ENCODE measurements at regions not wholly inside any gene's neighbourhood (a gene's known extent, or its start where the extent isn't known, plus 50 kb on each side); places are given as distances from the start of the nearest gene placed in this dataset.

DNA sequence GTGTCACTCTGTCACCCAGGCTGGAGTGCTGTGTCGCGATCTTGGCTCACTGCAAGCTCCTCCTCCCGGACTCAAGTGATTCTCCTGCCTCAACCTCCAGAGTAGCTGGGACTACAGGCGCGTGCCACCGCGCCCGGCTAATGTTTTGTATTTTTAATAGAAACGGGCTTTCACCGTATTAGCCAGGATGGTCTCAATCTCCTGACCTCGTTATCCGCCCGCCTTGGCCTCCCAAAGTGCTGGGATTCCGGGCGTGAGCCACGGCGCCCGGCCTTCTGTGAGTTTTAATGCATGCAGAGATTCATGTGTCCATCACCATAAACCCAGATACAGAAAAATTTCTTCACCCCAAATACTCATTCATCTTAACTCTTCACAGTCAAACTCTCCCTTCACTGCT is 1046.7 kb downstream of the CDH9 start:
- H3K27me3 ChIP-seq (ENCODE audit: control insufficient read depth, insufficient read depth, low read length): no peaks in the 10 kb centered on the region
- WGBS (ENCODE audit: insufficient coverage): 95% methylated on average over 18 of the region's 18 CpGs
- no peak for TF ChIP-seq CTCF (IDR thresholded peaks at IDR 0.05)
- Mint-ChIP-seq H3K27ac (no peak overlapping the region), H3K4me3 (no peak overlapping the region), H3K27me3 (ENCODE audit: low read depth in 2 of 2) (no peaks in the 10 kb centered on the region), H3K4me1 (no peaks in the 10 kb centered on the region), H3K36me3 (no peaks in the 10 kb centered on the region), H3K9me3 (peaks cover 8 to 10% of the 10 kb centered on the region in 2 donors)
- no peak for DNase-seq
- H3K9me3 ChIP-seq (ENCODE audit: control insufficient read depth, insufficient read depth, low read length): peaks cover 4% of the 10 kb centered on the region
- no peaks in the 10 kb centered on the region for H3K36me3 ChIP-seq (ENCODE audit: control insufficient read depth, insufficient read depth, low read length)
- H3K4me3 ChIP-seq (ENCODE audit: low read length): no peak overlapping the region
- no peaks in the 10 kb centered on the region for H3K4me1 ChIP-seq (ENCODE audit: control insufficient read depth, insufficient read depth, low read length)
- intact Hi-C loops (cut with micrococcal nuclease): no loop called here
- no peak for ATAC-seq
- H3K27ac ChIP-seq (ENCODE audit: low read length): no peak overlapping the region

DNA sequence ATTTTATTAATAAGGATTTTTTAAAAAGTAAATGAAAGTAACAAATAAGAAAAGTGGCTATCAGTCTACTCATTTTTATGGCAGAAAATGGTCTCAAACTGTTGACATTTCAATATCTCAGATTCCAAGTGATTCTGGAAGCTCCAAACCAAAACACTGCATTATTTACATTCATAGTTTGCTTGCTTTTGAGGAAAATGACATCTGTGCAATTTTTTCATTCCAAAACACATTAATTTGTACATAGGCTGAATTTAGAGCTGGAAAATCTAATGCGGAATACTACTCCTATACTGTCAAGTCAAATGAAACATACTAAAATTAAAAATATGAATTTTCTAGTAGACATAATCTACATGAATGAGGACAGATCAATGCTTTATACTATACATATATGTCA is 1047.6 kb downstream of the CDH9 start:
- Mint-ChIP-seq H3K36me3 (no peaks in the 10 kb centered on the region), H3K4me1 (no peaks in the 10 kb centered on the region), H3K27me3 (ENCODE audit: low read depth in 2 of 2) (no peaks in the 10 kb centered on the region), H3K4me3 (no peak overlapping the region), H3K27ac (no peak overlapping the region), H3K9me3 (peaks cover 4% of the 10 kb centered on the region in 2 donors)
- H3K4me3 ChIP-seq (ENCODE audit: low read length): no peak overlapping the region
- WGBS (ENCODE audit: insufficient coverage): no CpG with 5 or more reads among the region's 1 CpG
- peaks cover 4% of the 10 kb centered on the region for H3K9me3 ChIP-seq (ENCODE audit: control insufficient read depth, insufficient read depth, low read length)
- no peaks in the 10 kb centered on the region for H3K36me3 ChIP-seq (ENCODE audit: control insufficient read depth, insufficient read depth, low read length)
- DNase-seq: no peak
- H3K27me3 ChIP-seq (ENCODE audit: control insufficient read depth, insufficient read depth, low read length): no peaks in the 10 kb centered on the region
- no peaks in the 10 kb centered on the region for H3K4me1 ChIP-seq (ENCODE audit: control insufficient read depth, insufficient read depth, low read length)
- no peak overlapping the region for H3K27ac ChIP-seq (ENCODE audit: low read length)
- no peak for TF ChIP-seq CTCF (IDR thresholded peaks at IDR 0.05)
- intact Hi-C loops (cut with micrococcal nuclease): no loop called here
- ATAC-seq: no peak

DNA sequence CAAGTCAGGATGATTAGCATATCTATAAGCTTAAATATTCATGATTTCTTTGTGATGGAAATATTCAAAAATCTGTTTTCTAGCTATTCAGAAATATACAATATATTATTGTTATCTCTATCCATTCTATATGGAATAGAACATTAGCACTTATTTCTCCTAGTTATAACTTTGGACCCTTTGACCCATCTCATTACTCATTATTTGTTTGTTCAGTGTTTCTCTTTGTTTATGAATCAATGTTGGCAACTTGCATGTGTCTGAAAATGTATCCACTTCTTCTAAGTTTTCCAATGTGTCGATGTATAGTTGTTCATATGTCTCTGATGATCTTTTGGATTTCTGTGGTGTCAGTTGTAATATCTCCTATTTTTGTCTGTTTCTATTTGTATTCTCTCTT is 1059.3 kb downstream of the CDH9 start:
- DNase-seq (no peak), ATAC-seq (no peak)
- Mint-ChIP-seq H3K4me3 (no peak overlapping the region), H3K36me3 (peaks cover 9% of the 10 kb centered on the region), H3K9me3 (peaks cover 10 to 14% of the 10 kb centered on the region in 2 donors), H3K27ac (no peak overlapping the region), H3K4me1 (no peaks in the 10 kb centered on the region), H3K27me3 (ENCODE audit: low read depth in 2 of 2) (no peaks in the 10 kb centered on the region)
- Histone ChIP-seq H3K4me3 (ENCODE audit: low read length) (no peak overlapping the region), H3K4me1 (ENCODE audit: control insufficient read depth, insufficient read depth, low read length) (no peaks in the 10 kb centered on the region), H3K27ac (ENCODE audit: low read length) (no peak overlapping the region), H3K9me3 (ENCODE audit: control insufficient read depth, insufficient read depth, low read length) (no peaks in the 10 kb centered on the region), H3K27me3 (ENCODE audit: control insufficient read depth, insufficient read depth, low read length) (no peaks in the 10 kb centered on the region), H3K36me3 (ENCODE audit: control insufficient read depth, insufficient read depth, low read length) (no peaks in the 10 kb centered on the region)
- TF ChIP-seq CTCF (IDR thresholded peaks at IDR 0.05): no peak
- whole genome bisulfite sequencing (ENCODE audit: insufficient coverage): no CpG with 5 or more reads among the region's 1 CpG
- intact Hi-C loops (cut with micrococcal nuclease): no loop called here

GRCh38 chr5:25975885-25976284 is 1062.5 kb downstream of the CDH9 start:
- Histone ChIP-seq H3K36me3 (ENCODE audit: control insufficient read depth, insufficient read depth, low read length) (no peaks in the 10 kb centered on the region), H3K4me1 (ENCODE audit: control insufficient read depth, insufficient read depth, low read length) (no peaks in the 10 kb centered on the region), H3K4me3 (ENCODE audit: low read length) (no peak overlapping the region), H3K27me3 (ENCODE audit: control insufficient read depth, insufficient read depth, low read length) (no peaks in the 10 kb centered on the region), H3K27ac (ENCODE audit: low read length) (no peak overlapping the region), H3K9me3 (ENCODE audit: control insufficient read depth, insufficient read depth, low read length) (peaks cover 3% of the 10 kb centered on the region)
- Mint-ChIP-seq H3K9me3 (peaks cover 9 to 19% of the 10 kb centered on the region in 2 donors), H3K27me3 (ENCODE audit: low read depth in 2 of 2) (no peaks in the 10 kb centered on the region), H3K4me1 (no peaks in the 10 kb centered on the region), H3K27ac (no peak overlapping the region), H3K4me3 (no peak overlapping the region), H3K36me3 (peaks cover 6% of the 10 kb centered on the region)
- TF ChIP-seq CTCF (IDR thresholded peaks at IDR 0.05): no peak
- WGBS (ENCODE audit: insufficient coverage): 100% methylated on average over 1 of the region's 2 CpGs
- no peak for DNase-seq
- no peak for ATAC-seq
- intact Hi-C loops (cut with micrococcal nuclease): no loop called here
